ENCODE measurements at regions not wholly inside any gene's neighbourhood (a gene's known extent, or its start where the extent isn't known, plus 50 kb on each side); places are given as distances from the start of the nearest gene placed in this dataset.
"Not testable (repeated sequence)": the region's sequence is repeated elsewhere in the genome, so short reads cannot be mapped to it uniquely, and the experiment has no call there.

GRCh38 chr13:22960827-22961226, 220.0 kb upstream of the SGCG start:
- DNase-seq: no peak

GRCh38 chr13:22961342-22961741, 219.4 kb upstream of the SGCG start:
- DNase-seq: not testable (repeated sequence)

GRCh38 chr13:22961835-22962537, 218.8 kb upstream of the SGCG start:
- DNase-seq: no peak

DNA sequence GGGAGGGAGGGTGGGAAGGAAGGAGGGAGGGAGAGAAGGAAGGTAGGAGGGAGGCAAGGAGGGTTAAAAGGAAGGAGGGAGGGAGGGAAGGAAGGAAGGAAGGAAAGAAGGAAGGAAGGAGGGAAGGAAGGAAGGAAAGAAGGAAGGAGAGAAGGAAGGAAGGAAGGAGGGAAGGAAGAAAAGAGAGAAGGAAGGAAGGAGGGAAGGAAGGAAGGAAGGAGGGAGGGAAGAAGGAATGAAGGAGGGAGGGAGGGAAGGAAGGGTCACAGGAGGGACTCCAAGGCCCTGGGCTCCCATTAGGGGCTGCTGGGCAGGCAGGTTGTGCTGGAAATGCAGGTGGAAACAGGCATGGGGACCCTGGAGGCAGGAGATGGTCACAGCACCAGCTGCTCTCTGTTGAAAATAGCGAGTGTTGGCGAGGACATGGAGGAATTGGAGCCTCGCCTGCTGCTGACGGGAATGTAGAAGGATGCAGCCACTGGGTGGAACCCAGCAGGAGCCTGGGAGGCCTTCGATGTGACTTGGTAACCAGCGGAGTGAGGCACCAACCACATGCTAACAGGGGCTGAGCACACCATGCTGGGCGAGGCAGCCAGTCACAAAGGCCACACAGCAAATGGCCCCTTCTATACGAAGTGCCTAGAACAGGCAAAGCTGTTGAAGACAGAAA, 217.3 kb upstream of the SGCG start:
- DNase-seq: not testable (repeated sequence)

DNA sequence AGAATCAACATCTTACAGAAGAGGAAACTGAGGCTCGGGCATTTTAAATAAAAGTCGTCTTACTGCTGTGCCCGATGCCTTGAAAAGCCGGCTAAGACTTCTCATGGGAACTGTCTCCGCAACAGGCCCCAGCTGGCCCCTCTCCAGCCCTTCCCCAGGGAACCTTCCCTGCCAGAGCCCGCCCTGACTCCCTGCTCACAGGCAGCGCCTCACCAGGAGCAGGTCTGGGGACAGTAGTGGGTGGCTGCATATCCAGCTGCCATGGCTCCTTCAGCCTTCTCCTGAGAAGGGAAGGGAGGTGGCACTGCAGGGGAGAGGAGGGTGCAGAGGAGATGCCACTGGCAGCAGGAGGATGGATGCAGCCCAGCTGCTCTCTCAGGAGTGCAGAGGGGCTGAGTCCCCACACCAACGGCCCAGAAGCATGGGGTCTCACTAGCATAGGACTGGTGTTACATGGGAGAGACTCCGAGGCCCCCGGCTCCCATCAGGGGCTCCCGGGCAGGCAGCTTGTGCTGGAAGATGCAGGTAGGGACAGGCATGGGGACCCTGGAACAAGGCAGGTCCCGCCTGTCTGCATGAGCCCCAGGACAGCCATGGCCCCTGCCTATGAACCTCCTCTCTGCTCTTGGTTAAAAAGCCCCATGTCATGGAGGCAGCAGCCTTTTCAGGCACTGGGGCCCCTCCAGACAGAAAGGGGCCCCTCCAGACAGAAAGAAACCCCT, 216.4 kb upstream of the SGCG start:
- DNase-seq: no peak

DNA sequence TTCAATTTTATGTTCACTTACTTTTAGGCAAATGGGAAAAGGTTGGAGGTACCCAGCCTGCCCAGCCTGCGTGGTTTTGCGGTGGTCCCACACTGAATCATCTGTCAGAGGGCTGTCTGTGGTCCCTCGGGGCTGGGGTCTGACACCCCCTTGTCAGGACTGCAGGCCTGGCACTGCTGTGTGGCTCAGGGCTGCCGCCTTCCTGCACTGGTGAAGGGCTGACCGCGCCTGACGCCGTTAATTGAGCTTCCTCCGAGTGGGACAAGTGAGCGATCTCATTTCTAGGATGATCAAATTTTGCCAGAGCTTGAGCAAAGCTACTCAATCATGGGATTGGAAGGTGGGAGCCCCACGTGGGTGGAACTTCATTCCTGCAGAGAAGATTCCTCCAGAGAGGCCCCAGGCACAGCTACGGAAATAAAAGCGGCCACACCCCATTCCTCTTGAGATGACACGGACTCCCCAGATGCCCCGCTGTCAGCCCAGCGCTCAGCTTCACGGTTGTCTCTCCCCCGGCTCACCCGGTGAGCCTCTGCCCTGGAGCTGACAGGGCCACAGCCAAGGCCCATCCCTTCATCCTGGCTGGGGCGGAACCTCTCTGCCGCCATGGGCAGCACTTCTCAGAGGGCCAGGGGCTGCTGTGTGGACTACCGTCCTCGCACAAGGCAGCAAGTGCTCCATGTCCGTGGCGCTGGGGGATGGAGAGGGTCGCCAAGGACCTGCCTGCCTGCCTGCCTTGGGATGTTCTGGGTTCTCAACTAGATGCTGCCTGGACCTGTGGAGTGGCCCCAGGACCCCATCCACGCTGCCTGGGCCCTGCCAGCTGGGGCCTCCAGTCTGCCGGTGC, 215.5 kb upstream of the SGCG start:
- not testable (repeated sequence) for DNase-seq

DNA sequence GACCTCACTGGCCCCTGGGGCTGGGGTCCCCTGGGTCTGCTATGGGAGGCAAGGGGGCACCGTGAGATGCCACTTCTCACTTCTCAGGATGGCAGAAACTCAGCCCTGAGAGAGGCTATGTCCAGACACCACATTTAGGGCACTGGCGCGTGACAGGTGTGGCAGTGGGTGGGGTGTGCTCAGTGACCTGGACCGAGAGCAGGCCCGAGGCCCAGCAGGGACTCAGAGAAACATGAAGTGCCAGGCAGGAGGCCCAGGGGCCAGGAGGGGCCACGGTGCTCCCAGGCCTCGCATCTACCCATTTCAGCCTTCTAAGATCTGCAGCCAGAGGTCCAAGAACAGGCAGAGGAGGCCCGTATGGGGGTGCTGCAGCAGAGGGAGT, 214.9 kb upstream of the SGCG start:
- not testable (repeated sequence) for DNase-seq

DNA sequence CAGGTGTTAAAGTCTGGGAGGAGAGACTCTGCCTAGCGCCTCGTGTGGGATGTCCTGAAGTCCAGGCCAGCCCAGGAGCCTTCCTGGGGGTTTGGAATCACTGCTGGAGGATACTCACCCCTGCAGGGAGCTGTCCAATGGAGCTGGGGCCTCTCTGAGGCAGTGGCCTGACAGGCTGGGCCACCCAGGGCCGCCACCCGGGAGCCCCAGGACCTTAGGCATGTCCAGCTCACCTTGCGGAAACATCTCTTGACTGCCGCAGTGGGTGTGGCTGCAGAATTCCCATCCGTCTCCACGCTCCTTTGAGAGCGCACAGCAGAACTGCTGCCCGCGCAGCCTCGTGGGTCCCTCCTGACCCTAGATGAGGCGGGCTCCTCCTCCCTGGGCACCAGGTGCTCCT, 214.0 kb upstream of the SGCG start:
- not testable (repeated sequence) for DNase-seq

DNA sequence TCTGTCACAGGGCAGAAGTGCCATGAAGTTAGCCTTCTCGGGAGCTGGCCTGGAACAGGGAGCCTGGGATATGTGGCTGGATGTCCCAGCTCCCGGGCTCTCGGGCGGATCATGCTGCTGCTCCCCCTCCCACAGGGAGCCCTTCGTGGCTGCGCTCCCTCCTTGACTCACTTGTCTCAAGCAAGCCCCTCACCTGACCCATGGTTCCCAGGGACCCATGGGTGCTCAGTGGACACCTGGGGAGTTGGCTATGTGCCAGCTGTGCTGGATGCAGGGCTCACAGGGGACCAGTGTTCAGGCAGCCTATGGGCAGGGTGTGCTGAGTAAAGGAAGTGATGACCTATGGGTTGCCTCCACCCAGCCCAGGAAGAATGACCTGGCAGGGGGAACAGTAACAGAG, 213.1 kb upstream of the SGCG start:
- no peak for DNase-seq

GRCh38 chr13:22979952-22980351, 200.8 kb upstream of the SGCG start:
- no peak for DNase-seq

DNA sequence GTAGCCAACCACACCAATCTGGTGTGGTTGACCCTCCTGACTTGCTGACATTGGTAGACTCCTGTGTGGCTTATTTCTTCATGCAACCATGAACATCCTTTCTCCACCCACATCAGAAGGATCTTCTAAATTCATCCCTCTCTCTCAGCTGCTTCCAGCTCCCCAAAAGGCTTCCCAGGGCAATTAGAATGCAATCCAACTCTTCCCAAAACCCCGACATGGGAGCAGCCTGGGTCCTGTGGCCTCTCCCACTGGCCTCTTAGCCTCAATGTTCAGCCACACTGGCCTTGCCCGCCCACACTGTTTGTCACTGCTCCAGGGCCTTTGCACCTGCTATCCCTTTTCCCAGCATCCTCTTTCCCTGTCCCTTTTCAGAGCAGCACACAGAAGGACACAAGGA, 199.8 kb upstream of the SGCG start:
- DNase-seq: no peak

- DNase-seq: no peak
These were observed 187.6 kb upstream of the SGCG start for GRCh38 chr13:22993148-22993547.

- no peak for DNase-seq
These were observed 177.3 kb upstream of the SGCG start for GRCh38 chr13:23003446-23003845.

GRCh38 chr13:23007426-23007825, 173.4 kb upstream of the SGCG start:
- peak; percentile 49 for DNase-seq

- no peak for DNase-seq
These were observed 162.6 kb upstream of the SGCG start for GRCh38 chr13:23018143-23018542.

DNA sequence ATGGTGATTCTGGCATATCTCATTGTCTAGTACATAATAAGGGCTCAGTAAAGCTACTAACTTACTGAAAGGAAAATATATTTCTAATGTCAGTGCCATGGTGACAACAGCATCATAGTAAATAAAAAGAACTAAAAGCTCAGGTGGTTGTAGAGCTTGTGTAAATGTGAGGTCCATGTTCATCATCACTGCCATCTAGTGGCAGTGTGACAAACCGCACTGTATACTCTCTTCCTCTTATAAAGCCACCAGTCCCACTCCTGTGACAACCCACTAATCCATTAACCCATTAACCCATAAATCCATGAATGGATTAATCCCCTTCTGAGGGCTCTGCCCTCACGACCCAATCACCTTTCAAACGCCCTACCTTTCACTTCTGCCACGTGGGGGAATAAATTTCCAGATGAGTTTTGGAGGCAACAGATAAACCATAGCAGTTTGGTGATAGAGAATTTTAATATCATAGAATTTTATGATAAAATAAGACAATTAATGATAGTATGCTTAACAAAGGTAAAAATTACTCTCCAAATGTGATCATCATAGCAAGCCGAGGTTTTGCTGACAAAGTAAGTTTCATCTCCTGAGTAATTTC, 160.4 kb upstream of the SGCG start:
- DNase-seq: peak; percentile 52

DNA sequence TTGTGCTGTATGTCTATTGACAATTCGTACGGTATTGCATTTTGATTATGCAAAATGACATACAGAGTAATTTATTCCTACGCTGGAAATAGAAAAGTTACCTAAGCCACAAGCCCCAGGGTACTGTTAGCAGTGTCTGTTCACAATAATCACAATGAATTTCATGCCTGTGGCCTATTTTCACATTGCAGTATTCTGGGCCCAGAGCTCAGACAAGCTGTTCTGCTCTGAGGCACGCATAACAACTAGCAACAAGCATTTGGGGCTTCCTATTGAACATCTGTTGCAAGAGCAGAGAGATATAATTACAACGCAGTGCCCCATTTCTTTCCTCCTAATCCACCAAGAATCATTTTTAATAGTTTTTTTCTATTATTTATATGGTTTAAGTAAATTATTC, 158.9 kb upstream of the SGCG start:
- no peak for DNase-seq

- DNase-seq: no peak
These were observed 158.1 kb upstream of the SGCG start for GRCh38 chr13:23022704-23023103.

DNA sequence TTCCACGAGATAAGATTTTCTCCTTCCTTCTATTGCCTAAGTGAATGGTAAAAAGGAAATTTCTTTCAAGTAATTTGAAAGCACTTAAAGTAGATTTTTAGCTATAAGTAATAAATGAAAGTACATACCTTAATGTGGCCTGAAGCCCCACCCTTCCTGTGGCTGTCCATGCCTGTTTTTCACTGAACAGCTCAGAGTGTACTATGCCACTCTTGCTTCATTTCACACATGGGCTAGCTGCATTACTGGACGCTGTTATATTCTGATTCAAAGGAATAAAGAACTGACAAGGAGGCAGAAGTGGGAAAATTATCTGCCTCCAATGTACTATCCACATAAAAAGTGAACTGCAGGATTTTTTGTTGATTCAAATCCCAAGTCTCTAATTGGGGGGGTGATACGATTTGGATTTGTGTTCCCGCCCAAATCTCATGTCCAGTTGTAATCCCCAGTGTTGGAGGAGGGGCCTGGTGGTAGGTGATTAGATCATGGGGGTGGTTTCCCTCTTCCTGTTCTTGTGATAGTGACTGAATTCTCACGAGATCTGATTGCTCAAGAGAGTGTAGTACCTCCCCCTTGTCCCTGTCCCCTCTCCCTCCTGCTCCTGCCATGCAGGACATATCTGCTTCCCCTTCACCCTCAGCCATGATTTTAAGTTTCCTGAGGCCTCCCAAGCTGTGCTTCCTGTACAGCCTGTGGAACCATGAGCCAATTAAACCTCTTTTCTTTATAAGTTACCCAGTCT, 154.7 kb upstream of the SGCG start:
- no peak for DNase-seq

- DNase-seq: no peak
These were observed 141.4 kb upstream of the SGCG start for GRCh38 chr13:23039266-23039935.

DNA sequence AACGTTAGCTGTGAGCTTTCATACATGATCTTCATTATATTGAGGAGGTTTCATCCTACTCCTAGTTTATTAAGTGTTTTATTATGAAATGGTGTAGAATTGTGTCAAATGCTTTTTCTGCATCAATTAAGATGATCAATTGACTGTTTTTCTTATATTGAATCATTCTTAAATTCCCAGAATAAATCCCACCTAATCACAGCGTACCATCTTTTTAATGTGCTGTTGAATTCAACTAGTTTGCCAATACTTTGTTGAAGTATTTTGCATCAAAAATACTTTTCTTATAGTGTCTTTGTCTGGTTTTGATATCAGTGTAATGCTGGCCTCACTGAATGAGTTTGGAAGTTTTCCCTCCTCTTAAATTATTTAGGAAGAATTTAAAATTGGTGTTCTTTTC, 138.6 kb upstream of the SGCG start:
- DNase-seq: no peak
